HepG2 (cell line): ENCODE measurements at regions not wholly inside any gene's neighbourhood (a gene's known extent, or its start where the extent isn't known, plus 50 kb on each side); places are given as distances from the start of the nearest gene placed in this dataset.

ENCODE experiments used
- ATAC-seq: fragments of 200-7000 bp; cut with Tn5 transposase; 3 replicates; pipeline ENCODE4 v1.9.1; 2020; ENCODE audit warnings: mild to moderate bottlenecking, moderate library complexity
- BruUV-seq: library from RNA; stranded (reverse); fragments of 400-500 nt; replicated peaks from 2 replicates; lab custom pipeline; 2021; lab: Mats Ljungman, UMichigan
- CTCF ChIA-PET: fragments of 300-600 bp; formaldehyde crosslinking; extraction: SDS; loops from one replicate; lab custom pipeline; 2021; ENCODE audit warnings: low total read pairs, inconsistent platforms, low intra/inter-chr PET ratio; lab: Yijun Ruan, JAX
- POLR2A ChIA-PET: fragments of 350-600 bp; sonication (Branson Sonifier 250); formaldehyde crosslinking; loops from one replicate; lab custom pipeline; 2020; ENCODE audit warnings: antibody characterized with exemption, inconsistent platforms; lab: Yijun Ruan, JAX
- DNase-seq: peaks from one replicate; pipeline ENCODE4 v3.0.0-alpha.2; 2015; ENCODE audit warnings: low spot score
- FAIRE-seq: peaks from 3 replicates; lab custom pipeline; 2011; peaks lifted over from hg19 to GRCh38; lab: Jason Lieb, UNC
- H2AFZ ChIP-seq: one replicate; pipeline ENCODE4 v1.6.1; 2011; ENCODE audit warnings: low read length, inconsistent platforms
- H3K27ac ChIP-seq: fragments of 300-600 bp; 3 replicates; pipeline ENCODE4 v1.8.0; 2011; ENCODE audit warnings: mixed run types, mild to moderate bottlenecking, mixed read lengths, low read length, inconsistent platforms; ENCODE audit not compliant: insufficient read depth; ENCODE audit errors: extremely low read length
- H3K27me3 ChIP-seq, 2 experiments: fragments of 200-600 bp in 1 of 2; 2 replicates in 1 of 2; 3 replicates in 1 of 2; pipeline versions ENCODE4 v1.6.0 to v1.8.0; 2011; ENCODE audit warnings: low read length in 2 of 2, mild to moderate bottlenecking in 2 of 2, moderate library complexity in 2 of 2, inconsistent platforms in 1 of 2; ENCODE audit not compliant: insufficient read depth in 2 of 2, control insufficient read depth in 1 of 2
- H3K36me3 ChIP-seq, 2 experiments: fragments of 200-600 bp in 1 of 2; replicated peaks in 1 of 2; 2 replicates in 1 of 2; 3 replicates in 1 of 2; pipeline versions ENCODE4 v1.5.1 to v1.8.0; 2011; ENCODE audit warnings: low read length in 2 of 2, inconsistent platforms in 1 of 2; ENCODE audit not compliant: insufficient read depth in 2 of 2, control insufficient read depth in 1 of 2
- H3K4me1 ChIP-seq: 2 replicates; pipeline ENCODE4 v1.5.1; 2012; ENCODE audit warnings: low read length, inconsistent platforms; ENCODE audit not compliant: insufficient read depth
- H3K4me2 ChIP-seq: 2 replicates; pipeline ENCODE4 v1.6.0; 2011; ENCODE audit warnings: low read depth, low read length, inconsistent platforms
- H3K4me3 ChIP-seq, 3 experiments: fragments of 200-600 bp in 1 of 3; sonication (generic), shearing (Covaris generic) in 1 of 3; replicated peaks in 1 of 3; 2 replicates each; pipeline ENCODE4 v1.5.1; 2011 to 2016; ENCODE audit warnings: low read length in 3 of 3, inconsistent platforms in 2 of 3, low read depth in 2 of 3, mild to moderate bottlenecking in 2 of 3, control low read depth in 1 of 3, mixed read lengths in 1 of 3; ENCODE audit not compliant: insufficient read depth in 1 of 3
- H3K79me2 ChIP-seq: one replicate; pipeline ENCODE4 v1.6.1; 2011; ENCODE audit warnings: low read length, inconsistent platforms; ENCODE audit not compliant: insufficient read depth
- H3K9ac ChIP-seq: 2 replicates; pipeline ENCODE4 v1.6.0; 2011; ENCODE audit warnings: mild to moderate bottlenecking, low read depth, low read length, inconsistent platforms; ENCODE audit not compliant: insufficient read depth
- H3K9me3 ChIP-seq: 2 replicates; pipeline ENCODE4 v1.5.1; 2012; ENCODE audit warnings: mild to moderate bottlenecking, low read length
- H4K20me1 ChIP-seq: 2 replicates; pipeline ENCODE4 v1.6.0; 2011; ENCODE audit warnings: inconsistent platforms, mild to moderate bottlenecking, low read length, moderate library complexity; ENCODE audit not compliant: insufficient read depth
- NPAS2 ChIP-seq: sonication (generic); formaldehyde crosslinking; IDR thresholded peaks from 2 replicates; pipeline ENCODE4 v1.8.0; 2022; ENCODE audit warnings: mild to moderate bottlenecking, missing genetic modification reagents, borderline replicate concordance
- TRIM22 ChIP-seq: fragments of 450-650 bp; IDR thresholded peaks from 2 replicates; pipeline ENCODE4 v1.6.1; 2017
- ZNF589 ChIP-seq: sonication (generic); formaldehyde crosslinking; conservative IDR thresholded peaks from 2 replicates; pipeline ENCODE4 v1.8.0; 2022; ENCODE audit warnings: mild to moderate bottlenecking, moderate library complexity, missing genetic modification reagents
- ZNF768 ChIP-seq: sonication (generic); formaldehyde crosslinking; IDR thresholded peaks from 2 replicates; pipeline ENCODE4 v1.4.0; 2020; ENCODE audit warnings: missing genetic modification reagents
- WGBS: methylation state at CpG from one replicate; pipeline ENCODE4 v1.1.6; 2017; ENCODE audit warnings: low lambda C conversion rate; 5-methylcytosine and 5-hydroxymethylcytosine counted together
- in situ Hi-C: cut with HindIII; loops from 2 replicates; pipeline ENCODE4 v1.10.0; 2017; ENCODE audit warnings: low pct_unique_long_range_greater_than_20kb; ENCODE audit not compliant: extremely low pct_ligation_motif_present
- intact Hi-C: fragments of 100-400 bp; cut with micrococcal nuclease; formaldehyde crosslinking; loops from one replicate; pipeline ENCODE4 v1.10.0; 2022; ENCODE audit not compliant: unreplicated experiment

DNA sequence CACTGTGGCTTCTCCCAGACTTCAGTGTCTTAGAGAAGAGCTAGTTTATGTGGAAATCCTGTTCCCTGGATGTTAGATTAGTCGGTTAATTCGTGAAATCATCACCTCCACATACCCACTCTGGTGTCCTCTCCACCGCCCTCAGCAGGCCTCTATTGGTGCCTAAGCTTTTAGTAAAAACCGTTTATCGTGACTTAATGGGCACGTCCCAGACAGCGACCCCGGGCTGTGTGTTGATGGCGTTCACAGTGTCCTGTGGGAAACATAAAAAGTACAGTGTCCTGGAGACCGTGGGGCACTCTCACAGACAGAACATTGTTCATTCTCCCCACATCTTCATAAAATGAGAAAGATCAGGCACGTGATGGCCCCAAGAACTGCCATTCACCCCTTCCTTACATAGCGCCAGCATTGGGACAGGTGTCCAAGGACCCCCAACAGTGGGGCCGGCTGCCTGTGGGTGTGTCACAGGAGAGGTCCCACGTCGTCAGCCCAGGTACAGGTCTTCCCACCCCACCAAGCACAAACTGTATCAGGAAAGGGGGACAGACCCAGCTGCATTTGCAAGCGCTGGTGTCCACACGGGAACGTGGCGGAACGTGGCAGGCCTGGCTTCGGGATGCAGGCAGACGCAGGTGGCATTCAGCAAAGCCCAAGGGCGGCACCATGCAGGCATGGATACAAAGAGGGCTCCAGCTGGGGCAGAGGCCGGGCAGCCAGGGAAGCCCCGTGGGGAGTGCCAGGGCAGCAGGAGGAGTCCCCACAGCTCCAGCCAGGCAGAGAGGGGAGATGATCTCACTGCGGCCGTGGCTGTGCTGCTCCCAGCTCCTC is 237.7 kb downstream of the DLL1 start:
- TF ChIP-seq ZNF768 (CRISPR knock-in tag) (peak; percentile 22; the same call in 1 of the 2 replicates), TRIM22 (no peak)
- H3K4me2 ChIP-seq, result no peak overlapping the region
- no peak overlapping the region for H2AFZ ChIP-seq
- H3K4me3 ChIP-seq, result no peak overlapping the region
- FAIRE-seq (no peak), ATAC-seq (no peak), DNase-seq (no peak)
- no peaks in the 10 kb centered on the region for H3K79me2 ChIP-seq
- no peaks in the 10 kb centered on the region for H3K4me1 ChIP-seq
- ChIA-PET CTCF (no interaction called here), POLR2A (no interaction called here)
- H3K9me3 ChIP-seq, result no peaks in the 10 kb centered on the region
- H3K27ac ChIP-seq, result no peak overlapping the region
- no peaks in the 10 kb centered on the region for H4K20me1 ChIP-seq
- in situ Hi-C loops (no loop called here), intact Hi-C loops (no loop called here)
- peaks cover 12 to 58% of the 10 kb centered on the region in 2 experiments for H3K27me3 ChIP-seq
- H3K36me3 ChIP-seq, result no peaks in the 10 kb centered on the region
- no peak overlapping the region for H3K9ac ChIP-seq
- BruUV-seq, result no TSS peak
- WGBS, result 48% methylated on average over 21 of the region's 27 CpGs

GRCh38 chr6:170051229-170052172 is 239.4 kb downstream of the DLL1 start:
- 22% methylated on average over 19 of the region's 30 CpGs for WGBS
- H3K9me3 ChIP-seq, result no peaks in the 10 kb centered on the region
- no peak for TF ChIP-seq ZNF589 (CRISPR knock-in tag)
- peak; percentile 18; the same call in 1 of the 2 replicates for TF ChIP-seq NPAS2 (CRISPR knock-in tag)
- TF ChIP-seq, all 625 proteins: peak for 1
- ChIA-PET POLR2A (no interaction called here), CTCF (no interaction called here)
- FAIRE-seq (no peak), ATAC-seq (peak; percentile 17; the same call in 1 of the 3 replicates), DNase-seq (no peak)
- no peak overlapping the region for H2AFZ ChIP-seq
- in situ Hi-C loops (no loop called here), intact Hi-C loops (no loop called here)
- no peaks in the 10 kb centered on the region for H3K79me2 ChIP-seq
- H3K9ac ChIP-seq, result no peak overlapping the region
- no peak overlapping the region for H3K27ac ChIP-seq
- no peaks in the 10 kb centered on the region for H4K20me1 ChIP-seq
- BruUV-seq, result no TSS peak
- no peaks in the 10 kb centered on the region for H3K4me1 ChIP-seq
- peaks cover 12 to 65% of the 10 kb centered on the region in 2 experiments for H3K27me3 ChIP-seq
- H3K4me3 ChIP-seq, result no peak overlapping the region
- H3K4me2 ChIP-seq, result no peak overlapping the region
- H3K36me3 ChIP-seq, result no peaks in the 10 kb centered on the region
